ENCODE measurements at regions not wholly inside any gene's neighbourhood (a gene's known extent, or its start where the extent isn't known, plus 50 kb on each side); places are given as distances from the start of the nearest gene placed in this dataset.

GRCh38 chr13:29926098-29926476, 75.7 kb upstream of the UBL3 start:
- TF ChIP-seq POLR2A (IDR thresholded peaks at IDR 0.05) = no peak
- TF ChIP-seq CTCF (IDR thresholded peaks at IDR 0.05) = no peak
